Prostate gland (tissue), 2 donors: ENCODE measurements at regions not wholly inside any gene's neighbourhood (a gene's known extent, or its start where the extent isn't known, plus 50 kb on each side); places are given as distances from the start of the nearest gene placed in this dataset.

Experiments used
- DNase-seq: peaks from one replicate; pipeline ENCODE4 v3.0.0-alpha.2; 2019; ENCODE audit warnings: low spot score
- H3K27ac ChIP-seq, 2 donors: fragments of 200-600 bp; sonication (generic); 2 replicates each; pipeline ENCODE4 v1.5.1; 2017 to 2019
- H3K27me3 ChIP-seq: fragments of 200-600 bp; sonication (generic); replicated peaks from 2 replicates; pipeline ENCODE4 v1.5.1; 2019; ENCODE audit not compliant: insufficient read depth
- H3K36me3 ChIP-seq, 2 donors: fragments of 200-600 bp; sonication (generic); 1 replicate in 1 of 2; 2 replicates in 1 of 2; pipeline versions ENCODE4 v1.5.1 to v1.8.1; 2017 to 2019
- H3K4me1 ChIP-seq: fragments of 200-600 bp; sonication (generic); replicated peaks from 2 replicates; pipeline ENCODE4 v1.5.1; 2019
- H3K4me3 ChIP-seq, 2 donors: fragments of 200-600 bp; sonication (generic); 2 replicates each; pipeline ENCODE4 v1.5.1; 2017 to 2019
- H3K9me3 ChIP-seq: fragments of 200-600 bp; sonication (generic); 2 replicates; pipeline ENCODE4 v1.5.1; 2017
- POLR2A ChIP-seq: fragments of 450-650 bp; IDR thresholded peaks from one replicate; pipeline ENCODE4 v1.6.1; 2016; ENCODE audit warnings: antibody characterized with exemption, mild to moderate bottlenecking
- POLR2AphosphoS5 ChIP-seq: sonication (generic); formaldehyde crosslinking; IDR thresholded peaks from one replicate; pipeline ENCODE4 v1.6.1; 2017; ENCODE audit warnings: antibody characterized with exemption
- WGBS: methylation state at CpG from one replicate; pipeline ENCODE4 v1.1.5; 2018; 5-methylcytosine and 5-hydroxymethylcytosine counted together
- intact Hi-C: fragments of 100-400 bp; cut with DNase I; formaldehyde crosslinking; loops from one replicate; pipeline ENCODE4 v1.14.2; 2022
- TF ChIP-seq, protein P1 (sequence below), 4 experiments: fragments of 200-600 bp in 2 of 4; fragments of 450-650 bp in 2 of 4; sonication (generic) in 2 of 4; IDR thresholded peaks; 1 replicate in 3 of 4; 2 replicates in 1 of 4; pipeline ENCODE4 v1.5.1; 2016 to 2019; ENCODE audit warnings: antibody characterized with exemption in 4 of 4, mild to moderate bottlenecking in 2 of 4, moderate library complexity in 2 of 4

DNA sequence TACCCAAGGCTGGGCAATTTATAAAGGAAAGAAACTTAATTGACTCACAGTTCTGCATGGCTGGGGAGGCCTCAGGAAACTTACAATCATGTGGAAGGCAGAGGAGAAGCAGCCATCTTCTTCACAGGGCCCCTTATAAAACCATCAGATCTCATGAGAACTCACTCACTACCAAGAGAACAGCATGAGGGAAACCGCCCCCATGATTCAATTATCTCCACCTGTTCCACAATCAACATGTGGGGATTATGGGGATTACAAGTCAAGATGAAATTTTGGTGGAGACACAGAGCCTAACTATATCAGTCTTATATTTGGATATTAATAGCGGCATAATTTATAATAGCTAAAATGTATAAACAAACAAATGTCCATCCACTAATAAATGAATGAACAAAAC is 1123.7 kb upstream of the NCAM2 start:
- DNase-seq: no peak
- H3K27ac ChIP-seq: no peak overlapping the region
- H3K4me1 ChIP-seq: no peaks in the 10 kb centered on the region
- intact Hi-C loops: no loop called here
- no peaks in the 10 kb centered on the region for H3K9me3 ChIP-seq
- no peak for TF ChIP-seq POLR2A
- no peak for TF ChIP-seq POLR2AphosphoS5
- TF ChIP-seq, protein P1, sequence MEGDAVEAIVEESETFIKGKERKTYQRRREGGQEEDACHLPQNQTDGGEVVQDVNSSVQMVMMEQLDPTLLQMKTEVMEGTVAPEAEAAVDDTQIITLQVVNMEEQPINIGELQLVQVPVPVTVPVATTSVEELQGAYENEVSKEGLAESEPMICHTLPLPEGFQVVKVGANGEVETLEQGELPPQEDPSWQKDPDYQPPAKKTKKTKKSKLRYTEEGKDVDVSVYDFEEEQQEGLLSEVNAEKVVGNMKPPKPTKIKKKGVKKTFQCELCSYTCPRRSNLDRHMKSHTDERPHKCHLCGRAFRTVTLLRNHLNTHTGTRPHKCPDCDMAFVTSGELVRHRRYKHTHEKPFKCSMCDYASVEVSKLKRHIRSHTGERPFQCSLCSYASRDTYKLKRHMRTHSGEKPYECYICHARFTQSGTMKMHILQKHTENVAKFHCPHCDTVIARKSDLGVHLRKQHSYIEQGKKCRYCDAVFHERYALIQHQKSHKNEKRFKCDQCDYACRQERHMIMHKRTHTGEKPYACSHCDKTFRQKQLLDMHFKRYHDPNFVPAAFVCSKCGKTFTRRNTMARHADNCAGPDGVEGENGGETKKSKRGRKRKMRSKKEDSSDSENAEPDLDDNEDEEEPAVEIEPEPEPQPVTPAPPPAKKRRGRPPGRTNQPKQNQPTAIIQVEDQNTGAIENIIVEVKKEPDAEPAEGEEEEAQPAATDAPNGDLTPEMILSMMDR (IDR thresholded peaks at IDR 0.05): no peak
- WGBS: 93% methylated on average over 2 of the region's 2 CpGs
- H3K4me3 ChIP-seq: no peak overlapping the region
- H3K27me3 ChIP-seq: no peaks in the 10 kb centered on the region
- no peaks in the 10 kb centered on the region for H3K36me3 ChIP-seq

DNA sequence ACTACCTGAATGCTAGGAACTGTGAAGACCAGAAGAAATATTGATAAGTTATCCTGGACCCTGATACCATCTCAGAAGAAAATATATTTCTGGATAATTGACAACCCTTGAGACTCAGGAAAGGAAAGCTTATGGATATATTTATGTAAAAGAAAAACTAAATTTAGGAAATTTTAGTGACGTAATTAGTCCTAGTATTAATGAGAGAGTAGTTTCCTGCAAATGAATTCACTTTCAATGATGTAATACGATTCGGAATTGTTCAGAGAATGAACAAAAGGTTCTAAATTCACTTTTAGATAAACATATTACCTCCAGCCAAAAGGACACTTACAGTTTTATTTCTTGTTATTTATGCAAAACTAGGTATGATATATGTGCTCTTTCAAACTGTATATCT is 1120.1 kb upstream of the NCAM2 start:
- H3K36me3 ChIP-seq: no peaks in the 10 kb centered on the region
- H3K27ac ChIP-seq: no peak overlapping the region
- no peaks in the 10 kb centered on the region for H3K4me1 ChIP-seq
- no peaks in the 10 kb centered on the region for H3K9me3 ChIP-seq
- WGBS: 94% methylated on average over 3 of the region's 3 CpGs
- no peak for DNase-seq
- TF ChIP-seq, protein P1 (IDR thresholded peaks at IDR 0.05): no peak
- TF ChIP-seq POLR2AphosphoS5 (no peak), POLR2A (no peak)
- no peaks in the 10 kb centered on the region for H3K27me3 ChIP-seq
- no peak overlapping the region for H3K4me3 ChIP-seq
- intact Hi-C loops: no loop called here

DNA sequence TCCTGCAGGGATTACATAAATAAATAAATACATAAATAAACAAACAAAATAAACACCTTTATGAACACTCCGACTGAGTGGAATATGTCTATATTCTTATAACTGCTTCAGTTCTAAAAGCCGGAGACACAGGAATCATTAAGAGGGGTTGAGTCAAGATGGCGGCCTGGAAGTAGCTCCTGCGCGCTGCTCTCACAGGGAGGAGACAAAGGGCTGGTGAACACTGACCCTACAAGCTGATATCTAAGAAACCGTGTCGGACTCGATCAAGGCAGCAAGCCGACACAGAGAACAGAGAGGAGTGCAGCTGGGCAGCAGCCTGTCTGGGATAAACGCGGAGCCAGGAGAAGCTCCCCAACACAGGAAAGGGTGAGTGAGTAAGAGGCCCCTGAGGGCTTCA is 1098.6 kb upstream of the NCAM2 start:
- intact Hi-C loops: no loop called here
- TF ChIP-seq POLR2A (no peak), POLR2AphosphoS5 (no peak)
- TF ChIP-seq, protein P1 (IDR thresholded peaks at IDR 0.05): no peak
- H3K4me3 ChIP-seq: no peak overlapping the region

DNA sequence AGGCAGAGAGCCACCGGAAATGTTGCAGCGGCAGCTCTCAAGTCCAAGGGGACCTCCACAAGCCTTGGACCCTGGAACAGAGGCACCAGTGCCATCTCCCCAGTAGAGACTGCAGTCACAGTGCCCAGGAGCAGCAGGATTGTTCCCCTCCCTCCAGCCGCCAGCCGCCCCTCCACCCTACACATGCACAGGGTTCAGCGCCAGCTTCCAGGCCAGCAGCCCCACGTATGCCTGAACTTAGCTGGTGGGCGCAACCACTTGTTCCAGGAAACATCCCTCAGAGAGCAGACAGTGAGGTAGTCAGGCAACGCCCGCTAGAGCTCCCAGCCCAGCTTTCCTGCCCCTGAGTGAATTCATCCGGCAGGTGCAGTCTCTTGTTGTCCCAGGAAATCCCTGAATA is 1098.1 kb upstream of the NCAM2 start:
- H3K27me3 ChIP-seq: no peaks in the 10 kb centered on the region
- TF ChIP-seq POLR2A (no peak), POLR2AphosphoS5 (no peak)
- TF ChIP-seq, protein P1 (IDR thresholded peaks at IDR 0.05): no peak
- H3K4me1 ChIP-seq: no peaks in the 10 kb centered on the region
- H3K27ac ChIP-seq: no peak overlapping the region
- no peaks in the 10 kb centered on the region for H3K36me3 ChIP-seq
- no peaks in the 10 kb centered on the region for H3K9me3 ChIP-seq
- intact Hi-C loops: no loop called here
- no peak for DNase-seq
- WGBS: 96% methylated on average over 10 of the region's 10 CpGs
- H3K4me3 ChIP-seq: no peak overlapping the region

More for the DNA sequence above, 1098.6 kb upstream of the NCAM2 start:
- no peak for DNase-seq
- no peak overlapping the region for H3K27ac ChIP-seq
- H3K9me3 ChIP-seq: no peaks in the 10 kb centered on the region
- H3K27me3 ChIP-seq: no peaks in the 10 kb centered on the region
- no peaks in the 10 kb centered on the region for H3K36me3 ChIP-seq
- 93% methylated on average over 11 of the region's 11 CpGs for WGBS
- H3K4me1 ChIP-seq: no peaks in the 10 kb centered on the region

DNA sequence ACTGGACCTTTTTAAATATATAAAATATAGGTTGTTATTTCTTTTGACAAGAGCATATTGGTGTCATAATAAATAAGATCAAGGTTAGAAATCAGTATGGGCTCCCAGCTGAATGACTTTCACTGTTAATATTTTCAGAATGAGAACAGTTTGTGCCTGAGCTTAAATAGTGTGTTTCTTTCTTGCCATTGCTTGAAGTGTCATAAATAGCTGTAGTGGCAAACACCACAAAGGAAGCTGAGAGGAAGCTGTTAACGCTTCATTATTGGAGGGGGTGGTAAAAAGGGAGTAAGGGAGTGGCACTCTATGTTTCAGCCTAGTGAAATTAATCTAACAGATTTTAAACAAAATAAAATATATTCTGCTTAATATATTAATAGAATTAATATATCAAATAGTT is 1089.8 kb upstream of the NCAM2 start:
- DNase-seq: no peak
- Histone ChIP-seq H3K4me1 (no peaks in the 10 kb centered on the region), H3K27ac (no peak overlapping the region), H3K9me3 (no peaks in the 10 kb centered on the region), H3K4me3 (no peak overlapping the region), H3K27me3 (no peaks in the 10 kb centered on the region), H3K36me3 (no peaks in the 10 kb centered on the region)
- TF ChIP-seq, protein P1 (IDR thresholded peaks at IDR 0.05): no peak
- TF ChIP-seq POLR2A: no peak
- no peak for TF ChIP-seq POLR2AphosphoS5
- intact Hi-C loops: no loop called here
- WGBS: 19% methylated on average over 1 of the region's 1 CpG
